ENCODE measurements at regions not wholly inside any gene's neighbourhood (a gene's known extent, or its start where the extent isn't known, plus 50 kb on each side); places are given as distances from the start of the nearest gene placed in this dataset.

DNA sequence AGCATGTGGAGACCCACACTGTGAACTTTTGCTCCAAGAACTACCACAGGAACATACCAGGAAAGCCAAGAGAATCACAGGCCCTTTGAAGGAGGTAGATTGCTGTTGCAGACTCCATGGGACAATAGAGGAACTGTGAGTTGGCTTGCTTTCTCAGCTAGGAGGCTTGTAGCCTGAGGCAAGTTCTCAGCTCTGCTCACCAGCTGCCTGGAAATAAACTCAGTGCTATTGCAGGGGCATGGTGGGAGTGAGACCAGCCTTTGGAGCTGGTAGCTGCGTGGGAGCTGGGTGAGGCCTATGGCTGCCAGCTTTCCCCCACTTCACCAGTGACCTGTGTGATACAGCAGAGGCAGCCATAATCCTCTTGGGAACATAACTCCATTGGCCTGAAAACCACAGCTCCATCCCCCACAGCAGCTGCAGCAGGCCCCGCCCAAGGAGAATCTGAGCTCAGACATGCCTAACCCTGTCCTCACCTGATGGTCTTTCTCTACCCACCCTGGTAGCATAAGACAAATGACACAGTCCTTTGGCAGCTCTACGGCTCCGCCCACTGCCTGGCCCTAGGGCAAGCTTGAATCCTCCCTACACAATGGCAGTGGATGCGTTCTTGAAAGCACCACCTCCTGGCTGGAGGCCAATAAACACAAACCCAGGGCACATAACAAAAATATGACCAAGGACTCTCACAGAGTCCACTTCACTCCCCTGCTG lies 389.5 kb downstream of the KIF4B start:
- no TSS peak for BruUV-seq (replicated peaks)
- Histone ChIP-seq H3F3A (ENCODE audit: insufficient read depth, low read depth) (no peaks in the 10 kb centered on the region), H3K27ac (no peak overlapping the region), H3K79me2 (ENCODE audit: low read depth) (no peaks in the 10 kb centered on the region), H3K4me3 (no peak overlapping the region), H3K36me3 (ENCODE audit: low read depth) (no peaks in the 10 kb centered on the region), H3K9me3 (ENCODE audit: insufficient read depth, low read depth) (no peaks in the 10 kb centered on the region), H4K20me1 (ENCODE audit: insufficient read depth) (no peaks in the 10 kb centered on the region), H3K27me3 (ENCODE audit: insufficient read depth, low read depth) (no peaks in the 10 kb centered on the region), H2AFZ (no peak overlapping the region), H3K9me2 (ENCODE audit: insufficient read depth) (no peaks in the 10 kb centered on the region), H3K4me2 (no peak overlapping the region), H3K4me1 (replicated peaks; ENCODE audit: insufficient read depth) (no peaks in the 10 kb centered on the region)
- ChIA-PET POLR2A (ENCODE audit: unreplicated experiment) (no interaction called here), CTCF (no interaction called here)
- intact Hi-C loops (cut with micrococcal nuclease; ENCODE audit: unreplicated experiment): no loop called here
- no peak for TF ChIP-seq EZH2 (IDR thresholded peaks at IDR 0.05; ENCODE audit: low read depth)
- TF ChIP-seq, protein P1, sequence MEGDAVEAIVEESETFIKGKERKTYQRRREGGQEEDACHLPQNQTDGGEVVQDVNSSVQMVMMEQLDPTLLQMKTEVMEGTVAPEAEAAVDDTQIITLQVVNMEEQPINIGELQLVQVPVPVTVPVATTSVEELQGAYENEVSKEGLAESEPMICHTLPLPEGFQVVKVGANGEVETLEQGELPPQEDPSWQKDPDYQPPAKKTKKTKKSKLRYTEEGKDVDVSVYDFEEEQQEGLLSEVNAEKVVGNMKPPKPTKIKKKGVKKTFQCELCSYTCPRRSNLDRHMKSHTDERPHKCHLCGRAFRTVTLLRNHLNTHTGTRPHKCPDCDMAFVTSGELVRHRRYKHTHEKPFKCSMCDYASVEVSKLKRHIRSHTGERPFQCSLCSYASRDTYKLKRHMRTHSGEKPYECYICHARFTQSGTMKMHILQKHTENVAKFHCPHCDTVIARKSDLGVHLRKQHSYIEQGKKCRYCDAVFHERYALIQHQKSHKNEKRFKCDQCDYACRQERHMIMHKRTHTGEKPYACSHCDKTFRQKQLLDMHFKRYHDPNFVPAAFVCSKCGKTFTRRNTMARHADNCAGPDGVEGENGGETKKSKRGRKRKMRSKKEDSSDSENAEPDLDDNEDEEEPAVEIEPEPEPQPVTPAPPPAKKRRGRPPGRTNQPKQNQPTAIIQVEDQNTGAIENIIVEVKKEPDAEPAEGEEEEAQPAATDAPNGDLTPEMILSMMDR (conservative IDR thresholded peaks at IDR 0.05): no peak
- no peak for DNase-seq

DNA sequence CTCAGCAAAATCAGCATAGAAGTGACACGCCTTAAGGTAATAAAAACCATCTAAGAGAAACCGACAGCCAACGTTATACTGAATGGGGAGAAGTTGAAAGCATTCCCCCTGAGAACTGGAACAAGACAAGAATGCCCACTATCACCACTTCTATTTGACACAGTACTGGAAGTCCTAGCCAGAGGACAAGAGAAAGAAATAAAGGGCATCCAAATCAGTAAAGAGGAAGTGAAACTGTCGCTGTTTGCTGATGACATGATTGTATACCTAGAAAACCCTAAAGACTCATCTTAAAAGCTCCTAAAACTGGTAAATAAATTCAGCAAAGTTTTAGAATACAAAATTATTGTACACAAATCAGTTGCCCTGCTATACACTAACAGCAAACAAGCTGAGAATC lies 393.3 kb downstream of the KIF4B start:
- intact Hi-C loops (cut with micrococcal nuclease; ENCODE audit: unreplicated experiment): no loop called here
- DNase-seq: no peak
- no peak overlapping the region for H2AFZ ChIP-seq
- no peaks in the 10 kb centered on the region for H3K9me2 ChIP-seq (ENCODE audit: insufficient read depth)
- no peaks in the 10 kb centered on the region for H3K79me2 ChIP-seq (ENCODE audit: low read depth)
- CTCF ChIA-PET: no interaction called here
- no peaks in the 10 kb centered on the region for H3K9me3 ChIP-seq (ENCODE audit: insufficient read depth, low read depth)
- no peaks in the 10 kb centered on the region for H3K36me3 ChIP-seq (ENCODE audit: low read depth)
- POLR2A ChIA-PET (ENCODE audit: unreplicated experiment): no interaction called here
- no peak overlapping the region for H3K4me3 ChIP-seq
- no peak for TF ChIP-seq EZH2 (IDR thresholded peaks at IDR 0.05; ENCODE audit: low read depth)
- TF ChIP-seq, protein P1 (conservative IDR thresholded peaks at IDR 0.05): no peak
- no peaks in the 10 kb centered on the region for H3K4me1 ChIP-seq (replicated peaks; ENCODE audit: insufficient read depth)
- no TSS peak for BruUV-seq (replicated peaks)
- no peaks in the 10 kb centered on the region for H4K20me1 ChIP-seq (ENCODE audit: insufficient read depth)
- H3K27ac ChIP-seq: no peak overlapping the region
- H3K27me3 ChIP-seq (ENCODE audit: insufficient read depth, low read depth): no peaks in the 10 kb centered on the region
- no peaks in the 10 kb centered on the region for H3F3A ChIP-seq (ENCODE audit: insufficient read depth, low read depth)
- no peak overlapping the region for H3K4me2 ChIP-seq

DNA sequence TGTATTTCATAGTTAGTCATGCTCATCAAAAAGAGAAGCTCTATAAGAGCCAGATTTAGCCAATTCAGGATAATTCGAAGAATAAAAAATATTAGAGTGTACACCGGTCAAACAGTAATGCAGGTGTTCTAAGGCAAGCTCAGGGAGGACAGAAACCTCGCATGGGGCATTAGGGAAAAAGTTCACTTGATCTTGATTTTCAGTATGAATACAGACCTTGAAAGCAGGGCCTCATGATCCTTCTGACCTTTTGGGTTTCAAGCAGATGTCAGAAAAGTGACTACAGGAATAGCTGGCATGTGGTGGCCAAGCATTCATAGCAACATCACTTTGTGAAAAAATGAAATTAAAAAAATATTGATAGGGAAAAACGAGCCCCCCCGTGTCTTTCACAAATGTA lies 394.9 kb downstream of the KIF4B start:
- TF ChIP-seq, protein P1 (conservative IDR thresholded peaks at IDR 0.05): no peak
- TF ChIP-seq EZH2 (IDR thresholded peaks at IDR 0.05; ENCODE audit: low read depth): no peak
- Histone ChIP-seq H3K4me3 (no peak overlapping the region), H3K4me2 (no peak overlapping the region), H4K20me1 (ENCODE audit: insufficient read depth) (no peaks in the 10 kb centered on the region), H3K27me3 (ENCODE audit: insufficient read depth, low read depth) (no peaks in the 10 kb centered on the region), H3K27ac (no peak overlapping the region), H3K79me2 (ENCODE audit: low read depth) (no peaks in the 10 kb centered on the region), H3K9me2 (ENCODE audit: insufficient read depth) (no peaks in the 10 kb centered on the region), H3F3A (ENCODE audit: insufficient read depth, low read depth) (no peaks in the 10 kb centered on the region), H2AFZ (no peak overlapping the region), H3K9me3 (ENCODE audit: insufficient read depth, low read depth) (no peaks in the 10 kb centered on the region), H3K36me3 (ENCODE audit: low read depth) (no peaks in the 10 kb centered on the region), H3K4me1 (replicated peaks; ENCODE audit: insufficient read depth) (no peaks in the 10 kb centered on the region)
- intact Hi-C loops (cut with micrococcal nuclease; ENCODE audit: unreplicated experiment): no loop called here
- POLR2A ChIA-PET (ENCODE audit: unreplicated experiment): no interaction called here
- no peak for DNase-seq
- CTCF ChIA-PET: no interaction called here
- BruUV-seq (replicated peaks): no TSS peak

Measured in PC-9 (cell line).